Left renal cortex interstitium (tissue), 4 donors: ENCODE measurements at regions not wholly inside any gene's neighbourhood (a gene's known extent, or its start where the extent isn't known, plus 50 kb on each side); places are given as distances from the start of the nearest gene placed in this dataset.
"Not testable (repeated sequence)": the region's sequence is repeated elsewhere in the genome, so short reads cannot be mapped to it uniquely, and the experiment has no call there.

ENCODE experiments used
- DNase-seq, 4 donors: peaks; one replicate each; pipeline ENCODE4 v3.0.0-alpha.2; 2013; ENCODE audit warnings: low read depth in 4 of 4, low spot score in 2 of 4, missing footprints in 1 of 4

- no peak for DNase-seq
These were observed 79.3 kb upstream of the KCNJ18 start for GRCh38 chr17:21613071-21613429.

- DNase-seq: not testable (repeated sequence)
These were observed 65.3 kb upstream of the KCNJ18 start for GRCh38 chr17:21626987-21627386.
